Choroid plexus epithelial cell (primary cell): ENCODE measurements at regions not wholly inside any gene's neighbourhood (a gene's known extent, or its start where the extent isn't known, plus 50 kb on each side); places are given as distances from the start of the nearest gene placed in this dataset.

Experiments
- DNase-seq: peaks from one replicate; pipeline ENCODE4 v3.0.0-alpha.2; 2010; ENCODE audit warnings: low read depth
- H3K4me3 ChIP-seq: 2 replicates; pipeline ENCODE4 v1.5.1; 2011; ENCODE audit warnings: low read depth, mild to moderate bottlenecking, control low read depth, low read length, moderate library complexity
- CTCF ChIP-seq: conservative IDR thresholded peaks from 2 replicates; pipeline ENCODE4 v1.5.1; 2011; ENCODE audit warnings: low read depth, mild to moderate bottlenecking, control low read depth, inconsistent platforms, low read length, moderate library complexity

DNA sequence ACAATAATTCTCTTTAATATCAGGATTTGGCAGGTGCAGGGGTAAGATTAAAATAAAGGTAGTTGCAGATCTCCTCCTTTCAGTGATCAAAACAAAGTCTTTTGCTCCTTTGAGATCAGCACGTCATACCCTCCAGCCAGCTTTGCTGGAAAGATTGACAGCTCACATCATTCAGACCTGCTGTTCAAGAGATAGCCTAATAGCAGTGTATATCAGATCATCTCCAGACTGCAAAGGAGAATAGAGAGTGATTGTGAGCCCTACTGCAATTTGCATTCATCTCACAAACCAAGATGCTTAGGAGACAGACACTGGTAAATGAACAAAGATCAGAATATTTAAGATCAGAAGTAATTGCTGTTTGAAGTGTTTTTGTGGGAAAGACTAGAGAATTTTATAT, 135.8 kb upstream of the DSEL start:
- no peak for TF ChIP-seq CTCF
- H3K4me3 ChIP-seq: no peak overlapping the region
- DNase-seq: no peak

GRCh38 chr18:67651438-67651837, 134.9 kb upstream of the DSEL start:
- H3K4me3 ChIP-seq: no peak overlapping the region
- no peak for DNase-seq
- no peak for TF ChIP-seq CTCF

- no peak overlapping the region for H3K4me3 ChIP-seq
- no peak for TF ChIP-seq CTCF
- DNase-seq: no peak
Measured at GRCh38 chr18:67650686-67651385, 134.3 kb upstream of the DSEL start.

GRCh38 chr18:67646890-67647289, 130.4 kb upstream of the DSEL start:
- no peak overlapping the region for H3K4me3 ChIP-seq
- no peak for TF ChIP-seq CTCF
- no peak for DNase-seq

GRCh38 chr18:67644226-67644625, 127.7 kb upstream of the DSEL start:
- no peak overlapping the region for H3K4me3 ChIP-seq
- DNase-seq: no peak
- no peak for TF ChIP-seq CTCF

DNA sequence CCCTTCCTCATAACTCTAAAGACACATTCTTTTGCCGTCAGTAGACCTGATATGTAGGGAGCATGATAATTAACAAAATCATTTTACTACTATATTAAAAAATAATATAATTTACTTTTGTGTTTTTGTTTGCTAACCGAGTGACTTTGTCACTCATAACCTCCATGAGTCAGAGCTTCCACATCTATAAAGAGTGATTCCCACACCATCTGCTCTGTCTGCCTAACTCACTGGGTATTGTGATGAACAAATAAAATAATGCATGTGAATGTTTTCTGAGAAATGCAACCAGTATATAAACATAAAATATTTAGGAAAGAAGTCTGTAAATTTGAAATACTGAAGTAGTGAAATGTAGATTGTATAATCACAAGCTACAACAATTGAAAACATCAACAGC, 123.4 kb upstream of the DSEL start:
- TF ChIP-seq CTCF: no peak
- H3K4me3 ChIP-seq: no peak overlapping the region
- no peak for DNase-seq
